Coronary artery (tissue), 2 donors: ENCODE measurements at regions not wholly inside any gene's neighbourhood (a gene's known extent, or its start where the extent isn't known, plus 50 kb on each side); places are given as distances from the start of the nearest gene placed in this dataset.

Experiments
- DNase-seq: peaks from one replicate; pipeline ENCODE4 v3.0.0-alpha.2; 2017; ENCODE audit warnings: low spot score
- H3K27ac ChIP-seq, 2 donors: fragments of 200-600 bp; sonication (generic); one replicate each; pipeline ENCODE4 v1.5.1; 2016 to 2019
- H3K4me3 ChIP-seq: fragments of 200-600 bp; sonication (generic); 2 replicates; pipeline ENCODE4 v1.5.1; 2016; ENCODE audit warnings: mild to moderate bottlenecking, moderate library complexity
- TF ChIP-seq, protein P1 (sequence below): fragments of 200-600 bp; sonication (generic); IDR thresholded peaks from one replicate; pipeline ENCODE4 v1.5.1; 2019; ENCODE audit warnings: antibody characterized with exemption

- no peak overlapping the region for H3K4me3 ChIP-seq
- no peak for DNase-seq
- H3K27ac ChIP-seq: no peak overlapping the region
- TF ChIP-seq, protein P1, sequence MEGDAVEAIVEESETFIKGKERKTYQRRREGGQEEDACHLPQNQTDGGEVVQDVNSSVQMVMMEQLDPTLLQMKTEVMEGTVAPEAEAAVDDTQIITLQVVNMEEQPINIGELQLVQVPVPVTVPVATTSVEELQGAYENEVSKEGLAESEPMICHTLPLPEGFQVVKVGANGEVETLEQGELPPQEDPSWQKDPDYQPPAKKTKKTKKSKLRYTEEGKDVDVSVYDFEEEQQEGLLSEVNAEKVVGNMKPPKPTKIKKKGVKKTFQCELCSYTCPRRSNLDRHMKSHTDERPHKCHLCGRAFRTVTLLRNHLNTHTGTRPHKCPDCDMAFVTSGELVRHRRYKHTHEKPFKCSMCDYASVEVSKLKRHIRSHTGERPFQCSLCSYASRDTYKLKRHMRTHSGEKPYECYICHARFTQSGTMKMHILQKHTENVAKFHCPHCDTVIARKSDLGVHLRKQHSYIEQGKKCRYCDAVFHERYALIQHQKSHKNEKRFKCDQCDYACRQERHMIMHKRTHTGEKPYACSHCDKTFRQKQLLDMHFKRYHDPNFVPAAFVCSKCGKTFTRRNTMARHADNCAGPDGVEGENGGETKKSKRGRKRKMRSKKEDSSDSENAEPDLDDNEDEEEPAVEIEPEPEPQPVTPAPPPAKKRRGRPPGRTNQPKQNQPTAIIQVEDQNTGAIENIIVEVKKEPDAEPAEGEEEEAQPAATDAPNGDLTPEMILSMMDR: no peak
Measured at GRCh38 chr14:85041618-85042017, 488.3 kb upstream of the FLRT2 start.

GRCh38 chr14:85042301-85042700, 487.6 kb upstream of the FLRT2 start:
- TF ChIP-seq, protein P1: no peak
- H3K4me3 ChIP-seq: no peak overlapping the region
- DNase-seq: no peak
- H3K27ac ChIP-seq: no peak overlapping the region

GRCh38 chr14:85050180-85050579, 479.8 kb upstream of the FLRT2 start:
- no peak for DNase-seq
- TF ChIP-seq, protein P1: no peak
- H3K27ac ChIP-seq: no peak overlapping the region
- no peak overlapping the region for H3K4me3 ChIP-seq

- TF ChIP-seq, protein P1: no peak
- Histone ChIP-seq H3K4me3 (no peak overlapping the region), H3K27ac (no peak overlapping the region)
- DNase-seq: no peak
Measured at GRCh38 chr14:85052646-85053045, 477.3 kb upstream of the FLRT2 start.

DNA sequence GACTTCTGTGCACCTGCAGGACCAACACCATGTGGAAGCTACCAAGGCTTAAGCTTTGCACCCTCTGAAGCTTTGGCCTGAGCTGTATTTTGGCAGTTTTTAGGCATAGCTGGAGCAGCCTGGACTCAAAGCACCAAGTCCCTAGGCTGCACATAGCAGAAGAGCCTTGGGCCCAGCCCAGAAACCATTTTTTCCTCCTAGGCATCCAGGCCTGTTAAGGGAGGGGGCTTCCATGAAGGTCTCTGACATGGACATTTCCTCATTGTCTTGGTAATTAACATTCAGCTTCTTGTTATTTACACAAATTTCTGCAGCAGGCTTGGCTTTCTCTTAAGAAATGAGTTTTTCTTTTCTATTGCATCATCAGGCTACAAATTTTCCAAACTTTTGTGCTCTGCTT, 475.8 kb upstream of the FLRT2 start:
- no peak for DNase-seq
- TF ChIP-seq, protein P1: no peak
- H3K4me3 ChIP-seq: no peak overlapping the region
- H3K27ac ChIP-seq: no peak overlapping the region

- Histone ChIP-seq H3K4me3 (no peak overlapping the region), H3K27ac (no peak overlapping the region)
- no peak for DNase-seq
- TF ChIP-seq, protein P1: no peak
Measured at GRCh38 chr14:85056267-85056666, 473.7 kb upstream of the FLRT2 start.

DNA sequence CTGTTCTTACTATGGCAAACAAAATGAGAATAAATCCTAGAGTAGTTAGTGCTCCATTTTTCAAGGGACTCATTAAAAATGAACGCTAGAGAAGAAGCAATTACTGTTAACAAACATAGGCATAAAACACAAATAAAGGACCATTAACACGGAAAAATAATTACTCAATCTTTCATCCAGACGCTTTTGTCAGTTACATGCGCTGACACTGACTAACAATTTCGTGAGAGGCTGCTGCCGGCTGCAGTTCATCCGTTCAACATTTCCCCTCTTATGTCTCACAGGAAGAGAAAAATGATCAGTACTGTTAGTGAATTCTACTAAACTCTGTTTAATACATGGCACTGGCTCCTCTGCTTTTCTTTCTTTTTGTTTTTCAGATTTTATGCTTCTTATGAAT, 472.7 kb upstream of the FLRT2 start:
- no peak for DNase-seq
- TF ChIP-seq, protein P1: no peak
- Histone ChIP-seq H3K27ac (no peak overlapping the region), H3K4me3 (no peak overlapping the region)
